GM23248 (cell line): ENCODE measurements at regions not wholly inside any gene's neighbourhood (a gene's known extent, or its start where the extent isn't known, plus 50 kb on each side); places are given as distances from the start of the nearest gene placed in this dataset.

Source experiments
- DNase-seq: peaks from one replicate; pipeline ENCODE4 v3.0.0-alpha.2; 2015
- H2AFZ ChIP-seq: fragments of 200-600 bp; sonication (generic); 2 replicates; pipeline ENCODE4 v1.6.1; 2016; ENCODE audit warnings: antibody characterized with exemption
- H3F3A ChIP-seq: fragments of 200-600 bp; sonication (generic); 2 replicates; pipeline ENCODE4 v1.6.1; 2016; ENCODE audit warnings: mild to moderate bottlenecking, antibody characterized with exemption, mixed run types; ENCODE audit not compliant: insufficient read depth
- H3K27ac ChIP-seq: fragments of 200-600 bp; sonication (generic); 2 replicates; pipeline ENCODE4 v1.5.1; 2016; ENCODE audit warnings: mild to moderate bottlenecking
- H3K27me3 ChIP-seq: fragments of 200-600 bp; sonication (generic); replicated peaks from 2 replicates; pipeline ENCODE4 v1.6.1; 2016; ENCODE audit warnings: mild to moderate bottlenecking; ENCODE audit not compliant: insufficient read depth
- H3K36me3 ChIP-seq: fragments of 200-600 bp; sonication (generic); 2 replicates; pipeline ENCODE4 v1.6.1; 2016; ENCODE audit warnings: low read depth, mild to moderate bottlenecking
- H3K4me1 ChIP-seq: fragments of 200-600 bp; sonication (generic); 2 replicates; pipeline ENCODE4 v1.6.1; 2016; ENCODE audit warnings: mild to moderate bottlenecking; ENCODE audit not compliant: insufficient read depth
- H3K4me2 ChIP-seq: fragments of 200-600 bp; sonication (generic); one replicate; pipeline ENCODE4 v1.6.1; 2016; ENCODE audit warnings: mild to moderate bottlenecking; ENCODE audit not compliant: unreplicated experiment
- H3K4me3 ChIP-seq: fragments of 200-600 bp; sonication (generic); 2 replicates; pipeline ENCODE4 v1.5.1; 2016; ENCODE audit warnings: mild to moderate bottlenecking
- H3K79me2 ChIP-seq: fragments of 200-600 bp; sonication (generic); 2 replicates; pipeline ENCODE4 v1.6.1; 2016; ENCODE audit warnings: mild to moderate bottlenecking; ENCODE audit not compliant: insufficient read depth
- H3K9ac ChIP-seq: fragments of 200-600 bp; sonication (generic); 2 replicates; pipeline ENCODE4 v1.6.1; 2016; ENCODE audit warnings: mild to moderate bottlenecking
- H3K9me2 ChIP-seq: fragments of 200-600 bp; sonication (generic); 2 replicates; pipeline ENCODE4 v1.6.1; 2016; ENCODE audit warnings: mixed run types, mild to moderate bottlenecking, moderate library complexity; ENCODE audit not compliant: insufficient read depth
- H3K9me3 ChIP-seq: fragments of 200-600 bp; sonication (generic); one replicate; pipeline ENCODE4 v1.6.1; 2017; ENCODE audit warnings: low read depth
- H4K20me1 ChIP-seq: fragments of 200-600 bp; sonication (generic); 2 replicates; pipeline ENCODE4 v1.6.0; 2016; ENCODE audit not compliant: insufficient read depth
- EZH2 ChIP-seq: fragments of 200-600 bp; sonication (generic); IDR thresholded peaks from 2 replicates; pipeline ENCODE4 v1.6.1; 2018; ENCODE audit warnings: antibody characterized with exemption, mild to moderate bottlenecking; ENCODE audit not compliant: insufficient read depth, poor library complexity, severe bottlenecking
- EZH2phosphoT487 ChIP-seq: fragments of 200-600 bp; sonication (generic); IDR thresholded peaks from 2 replicates; pipeline ENCODE4 v1.6.1; 2018; ENCODE audit warnings: antibody characterized with exemption, moderate library complexity, mild to moderate bottlenecking, low read depth; ENCODE audit not compliant: insufficient read depth
- WGBS, 2 experiments: methylation state at CpG; one replicate each; pipeline ENCODE4 v1.1.6; 2015 to 2017; ENCODE audit warnings: low lambda C conversion rate in 2 of 2, low coverage in 1 of 2; ENCODE audit errors: missing lambda C conversion rate in 2 of 2; 5-methylcytosine and 5-hydroxymethylcytosine counted together
- in situ Hi-C: fragments of 300-500 bp; cut with MboI; formaldehyde crosslinking; loops from 2 replicates; pipeline ENCODE4 v1.15.0; 2020

GRCh38 chr1:2965676-2966075, 55.6 kb upstream of the ACTRT2 start:
- Histone ChIP-seq H2AFZ (no peak overlapping the region), H3K9me3 (no peaks in the 10 kb centered on the region), H3K4me1 (no peaks in the 10 kb centered on the region), H3K36me3 (no peaks in the 10 kb centered on the region), H3K79me2 (no peaks in the 10 kb centered on the region), H4K20me1 (no peaks in the 10 kb centered on the region), H3K9ac (no peak overlapping the region), H3K27me3 (no peaks in the 10 kb centered on the region), H3K27ac (no peak overlapping the region), H3F3A (no peaks in the 10 kb centered on the region), H3K4me3 (no peak overlapping the region), H3K9me2 (no peaks in the 10 kb centered on the region), H3K4me2 (no peak overlapping the region)
- no peak for TF ChIP-seq EZH2
- no peak for TF ChIP-seq EZH2phosphoT487
- in situ Hi-C loops, result no loop called here
- 24 to 30% methylated on average over 4 of the region's 4 CpGs for WGBS, 2 experiments
- no peak for DNase-seq

- no peak overlapping the region for H3K9ac ChIP-seq
- no peaks in the 10 kb centered on the region for H3F3A ChIP-seq
- H3K36me3 ChIP-seq, result no peaks in the 10 kb centered on the region
- H3K27ac ChIP-seq, result no peak overlapping the region
- no peaks in the 10 kb centered on the region for H3K79me2 ChIP-seq
- TF ChIP-seq EZH2, result no peak
- no peak for TF ChIP-seq EZH2phosphoT487
- in situ Hi-C loops, result no loop called here
- WGBS, 2 experiments, result 47 to 49% methylated on average over 22 to 25 of the region's 25 CpGs
- no peaks in the 10 kb centered on the region for H3K9me3 ChIP-seq
- no peaks in the 10 kb centered on the region for H4K20me1 ChIP-seq
- no peak overlapping the region for H2AFZ ChIP-seq
- no peak for DNase-seq
- no peaks in the 10 kb centered on the region for H3K27me3 ChIP-seq
- H3K4me3 ChIP-seq, result no peak overlapping the region
- no peaks in the 10 kb centered on the region for H3K9me2 ChIP-seq
- no peaks in the 10 kb centered on the region for H3K4me1 ChIP-seq
- H3K4me2 ChIP-seq, result no peak overlapping the region
Observed at GRCh38 chr1:2966449-2967328, 54.6 kb upstream of the ACTRT2 start.

- no peak for DNase-seq
- 39 to 42% methylated on average over 15 of the region's 15 CpGs for WGBS, 2 experiments
- Histone ChIP-seq H3K4me1 (no peaks in the 10 kb centered on the region), H3K27ac (no peak overlapping the region), H3K27me3 (no peaks in the 10 kb centered on the region), H3K36me3 (no peaks in the 10 kb centered on the region), H4K20me1 (no peaks in the 10 kb centered on the region), H2AFZ (no peak overlapping the region), H3F3A (no peaks in the 10 kb centered on the region), H3K4me2 (no peak overlapping the region), H3K4me3 (no peak overlapping the region), H3K9ac (no peak overlapping the region), H3K9me2 (no peaks in the 10 kb centered on the region), H3K9me3 (no peaks in the 10 kb centered on the region), H3K79me2 (no peaks in the 10 kb centered on the region)
- no peak for TF ChIP-seq EZH2
- TF ChIP-seq EZH2phosphoT487, result no peak
- in situ Hi-C loops, result no loop called here
Observed at GRCh38 chr1:2967329-2967725, 53.9 kb upstream of the ACTRT2 start.

- H3K27me3 ChIP-seq, result no peaks in the 10 kb centered on the region
- no peaks in the 10 kb centered on the region for H3K79me2 ChIP-seq
- 53% methylated on average over 10 of the region's 10 CpGs for WGBS, 2 experiments
- no peaks in the 10 kb centered on the region for H3K36me3 ChIP-seq
- H3K4me3 ChIP-seq, result no peak overlapping the region
- H3K4me2 ChIP-seq, result no peak overlapping the region
- H3K4me1 ChIP-seq, result no peaks in the 10 kb centered on the region
- H3K27ac ChIP-seq, result no peak overlapping the region
- DNase-seq, result no peak
- no peaks in the 10 kb centered on the region for H3K9me2 ChIP-seq
- H3K9me3 ChIP-seq, result no peaks in the 10 kb centered on the region
- H2AFZ ChIP-seq, result no peak overlapping the region
- no peaks in the 10 kb centered on the region for H3F3A ChIP-seq
- TF ChIP-seq EZH2phosphoT487 (no peak), EZH2 (no peak)
- H4K20me1 ChIP-seq, result no peaks in the 10 kb centered on the region
- H3K9ac ChIP-seq, result no peak overlapping the region
- in situ Hi-C loops, result no loop called here
Observed at GRCh38 chr1:2967881-2968280, 53.4 kb upstream of the ACTRT2 start.
